ENCODE measurements at regions not wholly inside any gene's neighbourhood (a gene's known extent, or its start where the extent isn't known, plus 50 kb on each side); places are given as distances from the start of the nearest gene placed in this dataset.

DNA sequence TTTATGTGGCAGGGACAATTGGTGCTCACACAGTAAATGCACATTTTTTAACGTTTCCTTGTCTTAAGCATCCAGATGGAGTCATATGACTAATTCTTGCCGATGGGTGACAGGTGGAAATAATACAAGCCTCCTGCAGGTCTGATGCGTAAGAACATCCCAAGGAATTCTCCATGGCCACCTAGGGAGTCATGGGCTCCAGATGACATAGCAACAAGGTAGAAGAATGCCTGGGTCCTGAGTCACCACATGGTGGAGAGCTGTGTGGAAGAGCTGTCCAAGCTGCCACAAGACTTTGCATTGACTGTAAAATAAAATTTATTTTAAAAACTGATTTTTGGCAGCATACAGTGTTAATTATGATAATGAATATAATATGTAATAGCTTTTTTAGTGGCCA, 77.0 kb upstream of the MAP3K7 start:
- TF ChIP-seq, protein P1, sequence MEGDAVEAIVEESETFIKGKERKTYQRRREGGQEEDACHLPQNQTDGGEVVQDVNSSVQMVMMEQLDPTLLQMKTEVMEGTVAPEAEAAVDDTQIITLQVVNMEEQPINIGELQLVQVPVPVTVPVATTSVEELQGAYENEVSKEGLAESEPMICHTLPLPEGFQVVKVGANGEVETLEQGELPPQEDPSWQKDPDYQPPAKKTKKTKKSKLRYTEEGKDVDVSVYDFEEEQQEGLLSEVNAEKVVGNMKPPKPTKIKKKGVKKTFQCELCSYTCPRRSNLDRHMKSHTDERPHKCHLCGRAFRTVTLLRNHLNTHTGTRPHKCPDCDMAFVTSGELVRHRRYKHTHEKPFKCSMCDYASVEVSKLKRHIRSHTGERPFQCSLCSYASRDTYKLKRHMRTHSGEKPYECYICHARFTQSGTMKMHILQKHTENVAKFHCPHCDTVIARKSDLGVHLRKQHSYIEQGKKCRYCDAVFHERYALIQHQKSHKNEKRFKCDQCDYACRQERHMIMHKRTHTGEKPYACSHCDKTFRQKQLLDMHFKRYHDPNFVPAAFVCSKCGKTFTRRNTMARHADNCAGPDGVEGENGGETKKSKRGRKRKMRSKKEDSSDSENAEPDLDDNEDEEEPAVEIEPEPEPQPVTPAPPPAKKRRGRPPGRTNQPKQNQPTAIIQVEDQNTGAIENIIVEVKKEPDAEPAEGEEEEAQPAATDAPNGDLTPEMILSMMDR (IDR thresholded peaks at IDR 0.05; ENCODE audit: insufficient read depth in 1 of 2, low read depth in 1 of 2, low read length in 1 of 2, severe bottlenecking in 1 of 2, unreplicated experiment in 1 of 2): no peak
- Histone ChIP-seq H3K4me1 (no peaks in the 10 kb centered on the region), H3K27me3 (replicated peaks; ENCODE audit: control insufficient read depth, insufficient read depth, low read length) (no peaks in the 10 kb centered on the region), H3K4me3 (ENCODE audit: low read depth, low read length) (no peak overlapping the region), H3K9me3 (no peaks in the 10 kb centered on the region), H3K36me3 (ENCODE audit: control insufficient read depth, insufficient read depth, low read length) (no peaks in the 10 kb centered on the region)
- ChIA-PET POLR2A (no interaction called here), CTCF (no interaction called here)
- H3K27ac Mint-ChIP-seq (ENCODE audit: unreplicated experiment): no peak overlapping the region
- no TSS peak for BruUV-seq (replicated peaks)
- H3K4me3 Mint-ChIP-seq (ENCODE audit: unreplicated experiment): no peak overlapping the region
- H3K4me1 Mint-ChIP-seq (ENCODE audit: low read depth, unreplicated experiment): no peaks in the 10 kb centered on the region
- no peaks in the 10 kb centered on the region for H3K9me3 Mint-ChIP-seq (ENCODE audit: unreplicated experiment)
- peaks cover 5% of the 10 kb centered on the region for H3K27me3 Mint-ChIP-seq (ENCODE audit: insufficient read depth, unreplicated experiment)
- DNase-seq: no peak
- no peaks in the 10 kb centered on the region for H3K36me3 Mint-ChIP-seq (ENCODE audit: insufficient read depth, unreplicated experiment)
- intact Hi-C loops (cut with micrococcal nuclease; ENCODE audit: unreplicated experiment): no loop called here

DNA sequence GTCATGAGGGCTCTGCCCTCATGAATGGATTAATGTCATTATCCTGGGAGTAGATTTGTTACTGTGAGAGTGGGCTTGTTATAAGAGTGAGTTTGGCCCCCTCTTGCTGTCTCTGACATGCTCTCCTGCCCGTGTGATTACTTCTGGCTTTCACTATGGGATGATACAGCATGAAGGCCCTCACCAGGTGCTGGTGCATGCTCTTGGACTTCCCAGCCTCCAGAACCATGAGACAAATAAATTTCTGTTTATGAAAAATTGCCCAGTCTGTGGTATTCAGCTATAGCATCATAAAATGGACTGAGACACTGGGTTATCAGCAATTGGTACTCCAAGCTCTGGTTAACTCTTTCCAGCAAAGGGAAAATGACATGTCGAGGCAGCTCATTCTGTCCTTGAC, 76.2 kb upstream of the MAP3K7 start:
- BruUV-seq (replicated peaks): no TSS peak
- Histone ChIP-seq H3K4me1 (no peaks in the 10 kb centered on the region), H3K9me3 (no peaks in the 10 kb centered on the region), H3K36me3 (ENCODE audit: control insufficient read depth, insufficient read depth, low read length) (no peaks in the 10 kb centered on the region), H3K4me3 (ENCODE audit: low read depth, low read length) (no peak overlapping the region), H3K27me3 (replicated peaks; ENCODE audit: control insufficient read depth, insufficient read depth, low read length) (no peaks in the 10 kb centered on the region)
- intact Hi-C loops (cut with micrococcal nuclease; ENCODE audit: unreplicated experiment): no loop called here
- TF ChIP-seq, protein P1 (IDR thresholded peaks at IDR 0.05; ENCODE audit: insufficient read depth in 1 of 2, low read depth in 1 of 2, low read length in 1 of 2, severe bottlenecking in 1 of 2, unreplicated experiment in 1 of 2): no peak
- no peak for DNase-seq
- Mint-ChIP-seq H3K27ac (ENCODE audit: unreplicated experiment) (no peak overlapping the region), H3K9me3 (ENCODE audit: unreplicated experiment) (no peaks in the 10 kb centered on the region), H3K36me3 (ENCODE audit: insufficient read depth, unreplicated experiment) (no peaks in the 10 kb centered on the region), H3K27me3 (ENCODE audit: insufficient read depth, unreplicated experiment) (peaks cover 12% of the 10 kb centered on the region), H3K4me1 (ENCODE audit: low read depth, unreplicated experiment) (no peaks in the 10 kb centered on the region), H3K4me3 (ENCODE audit: unreplicated experiment) (no peak overlapping the region)
- ChIA-PET POLR2A (no interaction called here), CTCF (no interaction called here)

DNA sequence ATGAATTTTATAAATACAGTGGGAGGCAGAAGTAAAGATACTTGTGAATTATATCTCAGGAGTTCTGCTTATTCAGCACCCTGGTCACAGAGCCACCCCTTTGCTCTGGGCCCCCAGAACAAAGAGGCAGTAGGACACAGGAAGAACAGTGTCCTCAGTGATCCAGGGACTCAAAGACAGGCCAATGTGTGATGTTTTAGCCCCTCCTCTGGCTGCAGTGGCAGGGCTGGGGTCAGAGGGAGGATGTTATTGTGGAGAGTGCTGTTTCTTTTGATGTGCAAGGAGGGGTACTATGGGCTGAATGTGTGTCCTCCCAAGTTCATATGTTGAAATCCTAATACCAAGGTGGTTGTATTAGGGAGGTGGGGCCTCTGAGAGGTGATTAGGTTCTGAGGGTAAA, 74.1 kb upstream of the MAP3K7 start:
- H3K36me3 ChIP-seq (ENCODE audit: control insufficient read depth, insufficient read depth, low read length): no peaks in the 10 kb centered on the region
- peaks cover 17% of the 10 kb centered on the region for H3K27me3 Mint-ChIP-seq (ENCODE audit: insufficient read depth, unreplicated experiment)
- no peaks in the 10 kb centered on the region for H3K36me3 Mint-ChIP-seq (ENCODE audit: insufficient read depth, unreplicated experiment)
- H3K27me3 ChIP-seq (replicated peaks; ENCODE audit: control insufficient read depth, insufficient read depth, low read length): no peaks in the 10 kb centered on the region
- CTCF ChIA-PET: no interaction called here
- H3K27ac Mint-ChIP-seq (ENCODE audit: unreplicated experiment): no peak overlapping the region
- TF ChIP-seq, protein P1 (IDR thresholded peaks at IDR 0.05; ENCODE audit: insufficient read depth in 1 of 2, low read depth in 1 of 2, low read length in 1 of 2, severe bottlenecking in 1 of 2, unreplicated experiment in 1 of 2): no peak
- H3K9me3 ChIP-seq: no peaks in the 10 kb centered on the region
- no peak overlapping the region for H3K4me3 ChIP-seq (ENCODE audit: low read depth, low read length)
- H3K9me3 Mint-ChIP-seq (ENCODE audit: unreplicated experiment): no peaks in the 10 kb centered on the region
- H3K4me3 Mint-ChIP-seq (ENCODE audit: unreplicated experiment): no peak overlapping the region
- no peaks in the 10 kb centered on the region for H3K4me1 Mint-ChIP-seq (ENCODE audit: low read depth, unreplicated experiment)
- POLR2A ChIA-PET: no interaction called here
- intact Hi-C loops (cut with micrococcal nuclease; ENCODE audit: unreplicated experiment): no loop called here
- DNase-seq: no peak
- H3K4me1 ChIP-seq: no peaks in the 10 kb centered on the region
- BruUV-seq (replicated peaks): no TSS peak

All from Caco-2 (cell line).